GM12865 (cell line): ENCODE measurements at regions not wholly inside any gene's neighbourhood (a gene's known extent, or its start where the extent isn't known, plus 50 kb on each side); places are given as distances from the start of the nearest gene placed in this dataset.
"Not testable (repeated sequence)": the region's sequence is repeated elsewhere in the genome, so short reads cannot be mapped to it uniquely, and the experiment has no call there.

Experiments used
- DNase-seq: peaks from one replicate; pipeline ENCODE4 v3.0.0; 2010; ENCODE audit warnings: low read depth
- H3K4me3 ChIP-seq: 2 replicates; pipeline ENCODE4 v1.5.1; 2011; ENCODE audit warnings: mild to moderate bottlenecking, low read depth, low read length, control low read depth
- CTCF ChIP-seq: IDR thresholded peaks from 2 replicates; pipeline ENCODE4 v1.5.1; 2011; ENCODE audit warnings: low read length, control low read depth, low read depth, inconsistent platforms; ENCODE audit not compliant: insufficient read depth; ENCODE audit errors: missing control alignments

- no peak for TF ChIP-seq CTCF
- H3K4me3 ChIP-seq: no peak overlapping the region
These were observed 354.6 kb upstream of the AGA start for GRCh38 chr4:177796841-177797240.

GRCh38 chr4:177798161-177798560 lies 355.9 kb upstream of the AGA start:
- no peak for DNase-seq
- H3K4me3 ChIP-seq: no peak overlapping the region
- no peak for TF ChIP-seq CTCF

More at GRCh38 chr4:177796841-177797240, 354.6 kb upstream of the AGA start:
- DNase-seq: no peak

GRCh38 chr4:177802162-177802561 lies 359.9 kb upstream of the AGA start:
- no peak for TF ChIP-seq CTCF
- no peak overlapping the region for H3K4me3 ChIP-seq
- DNase-seq: no peak

GRCh38 chr4:177802661-177803060 lies 360.4 kb upstream of the AGA start:
- TF ChIP-seq CTCF: no peak
- no peak overlapping the region for H3K4me3 ChIP-seq
- no peak for DNase-seq

GRCh38 chr4:177803151-177803550 lies 360.9 kb upstream of the AGA start:
- H3K4me3 ChIP-seq: no peak overlapping the region
- DNase-seq: no peak
- no peak for TF ChIP-seq CTCF

- no peak for TF ChIP-seq CTCF
- no peak for DNase-seq
- H3K4me3 ChIP-seq: no peak overlapping the region
These were observed 367.6 kb upstream of the AGA start for GRCh38 chr4:177809791-177810190.

GRCh38 chr4:177810220-177810619 lies 368.0 kb upstream of the AGA start:
- TF ChIP-seq CTCF: no peak
- no peak for DNase-seq
- H3K4me3 ChIP-seq: no peak overlapping the region

- not testable (repeated sequence) for DNase-seq
These were observed 376.2 kb upstream of the AGA start for GRCh38 chr4:177818392-177818791.

More at GRCh38 chr4:177818392-177818791, 376.2 kb upstream of the AGA start:
- H3K4me3 ChIP-seq: not testable (repeated sequence)
